Astrocyte of the hippocampus (primary cell): ENCODE measurements at regions not wholly inside any gene's neighbourhood (a gene's known extent, or its start where the extent isn't known, plus 50 kb on each side); places are given as distances from the start of the nearest gene placed in this dataset.

Experiments
- DNase-seq: peaks from one replicate; pipeline ENCODE4 v3.0.0; 2011; ENCODE audit warnings: low read depth, low spot score

DNA sequence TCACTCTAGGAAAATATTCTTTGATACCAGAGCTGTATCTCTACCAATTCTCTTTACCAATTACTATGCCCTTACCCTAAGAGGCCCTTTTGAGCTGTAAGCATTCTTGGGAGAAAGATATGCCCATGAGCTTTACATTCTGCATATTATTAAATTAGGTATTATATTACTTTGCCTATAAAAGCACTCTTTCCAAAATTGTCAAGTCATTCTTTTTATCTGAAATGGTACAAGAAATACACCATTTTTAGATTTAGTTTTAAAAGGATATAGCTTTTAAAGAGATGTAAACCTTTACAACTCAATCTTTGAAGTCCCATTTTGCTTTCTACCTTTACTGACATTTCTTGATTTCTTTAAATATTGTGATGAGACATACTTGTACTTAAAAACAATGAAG is 343.5 kb downstream of the C12orf50 start:
- DNase-seq: no peak

DNA sequence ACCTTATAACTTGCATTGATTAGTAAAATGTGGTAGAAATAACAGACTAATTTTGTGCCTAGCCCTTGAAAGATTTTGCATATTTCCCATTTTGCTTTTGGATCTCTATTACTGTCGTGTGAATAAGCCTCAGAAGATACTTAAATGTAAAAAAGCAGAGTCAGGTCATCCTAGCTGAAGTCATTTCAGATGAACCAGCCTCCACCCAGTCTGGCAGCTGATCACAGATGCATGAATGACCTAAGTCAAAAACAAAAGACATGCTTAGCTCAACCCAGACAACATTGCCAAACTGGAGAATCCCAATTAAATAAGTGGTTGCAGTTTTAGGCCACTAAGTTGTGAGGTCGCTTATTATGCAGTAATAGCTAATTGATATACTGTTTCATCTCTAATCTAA is 349.9 kb downstream of the C12orf50 start:
- no peak for DNase-seq

GRCh38 chr12:87678453-87678852 is 350.7 kb downstream of the C12orf50 start:
- DNase-seq: no peak

- no peak for DNase-seq
Observed at GRCh38 chr12:87676731-87677130, 352.5 kb downstream of the C12orf50 start.

- DNase-seq: peak; percentile 74
Observed at GRCh38 chr12:87671757-87672156, 357.4 kb downstream of the C12orf50 start.

DNA sequence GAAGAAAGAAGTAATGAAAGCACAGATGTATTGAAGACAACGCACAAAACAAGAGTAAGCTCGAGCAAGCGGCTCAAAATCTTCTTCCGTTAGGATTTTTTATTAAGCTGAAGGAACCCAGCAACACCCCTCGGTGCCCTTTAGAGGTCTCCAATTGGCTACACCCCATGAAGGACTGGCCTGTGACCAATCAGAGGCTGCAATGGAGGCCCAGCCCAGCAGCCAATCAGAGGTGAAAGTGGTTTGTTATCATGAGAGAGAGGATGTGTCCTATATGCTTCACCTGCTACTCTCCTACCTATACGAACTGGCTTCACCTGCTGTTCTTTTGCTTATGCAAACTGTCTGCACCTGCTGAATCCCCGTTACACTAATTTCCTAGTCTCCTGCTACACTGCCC is 358.8 kb downstream of the C12orf50 start:
- DNase-seq: no peak

- peak; percentile 63 for DNase-seq
Observed at GRCh38 chr12:87667378-87667777, 361.8 kb downstream of the C12orf50 start.

DNA sequence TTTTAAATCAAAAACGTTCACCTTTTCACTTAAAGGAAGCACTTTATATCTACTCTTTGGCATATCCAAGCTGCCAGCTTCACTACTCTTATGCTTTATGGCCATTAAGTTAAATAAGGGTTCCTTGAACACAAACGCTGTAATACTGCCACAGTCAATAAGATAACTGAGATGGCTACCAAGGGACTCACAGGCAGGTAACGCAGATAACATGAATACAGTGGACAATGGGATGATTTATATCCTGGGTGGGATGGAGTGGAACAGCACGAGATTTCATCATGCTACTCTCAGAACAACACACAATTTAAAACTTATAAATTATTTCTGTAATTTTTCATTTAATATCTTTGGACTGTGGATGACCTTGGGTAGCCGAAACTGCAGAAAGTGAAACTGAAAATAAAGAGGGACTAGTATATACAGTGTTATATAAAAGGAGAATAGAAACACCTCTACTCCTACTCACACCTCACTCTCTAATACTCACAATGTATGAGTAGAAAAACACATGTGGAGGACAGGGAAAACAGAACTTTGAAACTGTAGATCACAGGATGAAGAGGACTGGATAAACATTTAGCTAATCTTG is 367.3 kb downstream of the C12orf50 start:
- DNase-seq: no peak

GRCh38 chr12:87660987-87661774 is 368.0 kb downstream of the C12orf50 start:
- DNase-seq: peak; percentile 11

DNA sequence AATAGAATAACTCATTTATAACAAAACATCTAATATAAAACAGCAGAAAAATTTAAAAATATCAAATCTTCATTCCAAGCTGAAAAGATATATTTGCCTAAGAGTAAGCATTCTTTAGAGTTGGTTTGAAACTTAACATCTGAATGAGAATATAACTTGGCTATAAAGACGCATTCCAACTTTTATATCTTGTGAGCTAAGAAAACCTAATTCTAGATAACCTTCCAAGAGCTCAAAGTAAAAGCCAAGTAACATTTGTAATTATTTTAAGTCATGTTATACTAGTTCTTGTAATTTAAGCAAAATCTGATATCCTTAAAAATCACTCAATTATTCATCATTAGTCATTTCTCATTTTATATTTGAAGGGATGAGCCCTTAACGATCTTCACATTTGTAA is 368.9 kb downstream of the C12orf50 start:
- no peak for DNase-seq

- DNase-seq: no peak
Observed at GRCh38 chr12:87656311-87656710, 372.9 kb downstream of the C12orf50 start.

- DNase-seq: no peak
Observed at GRCh38 chr12:87651670-87652425, 377.4 kb downstream of the C12orf50 start.

GRCh38 chr12:87642245-87642644 is 387.0 kb downstream of the C12orf50 start:
- no peak for DNase-seq

GRCh38 chr12:87618199-87618598 is 411.0 kb downstream of the C12orf50 start:
- DNase-seq: no peak

DNA sequence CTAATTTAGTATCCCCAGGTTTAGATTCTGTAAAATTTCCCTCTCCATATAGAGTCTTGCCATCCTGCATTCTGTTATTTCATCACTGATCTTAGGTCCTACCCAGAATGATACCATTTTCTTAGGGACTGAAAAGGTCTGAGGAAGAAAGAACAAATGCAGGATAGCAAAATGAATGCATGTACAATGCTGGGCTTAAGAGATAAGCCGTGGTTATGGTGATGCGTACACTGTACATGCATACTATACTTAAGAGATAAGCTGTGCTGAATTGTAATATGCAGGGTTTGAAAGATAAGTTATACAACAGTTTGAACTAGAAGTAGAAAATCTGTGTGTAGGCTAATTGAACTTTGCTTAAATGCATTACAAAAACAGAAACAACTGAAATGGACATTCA is 416.2 kb downstream of the C12orf50 start:
- DNase-seq: no peak

DNA sequence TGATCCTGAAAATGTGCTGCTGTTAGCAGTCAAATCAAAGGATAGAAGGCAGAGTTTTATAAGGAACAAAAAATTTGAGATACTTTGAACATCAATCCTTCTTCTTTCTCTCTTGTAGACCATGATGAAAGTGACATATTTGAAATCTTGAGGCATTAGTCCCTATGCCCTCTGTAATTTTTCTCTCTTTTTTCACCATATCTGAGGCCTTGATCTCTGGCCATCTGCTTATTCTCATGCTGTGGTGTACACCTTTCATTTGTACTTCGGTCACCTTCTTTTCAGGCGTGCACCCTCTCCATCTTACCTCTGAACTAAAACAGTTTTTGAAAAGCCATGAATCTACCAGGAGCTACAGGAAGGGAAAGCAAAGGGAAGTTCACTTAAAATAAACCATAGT is 420.9 kb downstream of the C12orf50 start:
- DNase-seq: no peak

DNA sequence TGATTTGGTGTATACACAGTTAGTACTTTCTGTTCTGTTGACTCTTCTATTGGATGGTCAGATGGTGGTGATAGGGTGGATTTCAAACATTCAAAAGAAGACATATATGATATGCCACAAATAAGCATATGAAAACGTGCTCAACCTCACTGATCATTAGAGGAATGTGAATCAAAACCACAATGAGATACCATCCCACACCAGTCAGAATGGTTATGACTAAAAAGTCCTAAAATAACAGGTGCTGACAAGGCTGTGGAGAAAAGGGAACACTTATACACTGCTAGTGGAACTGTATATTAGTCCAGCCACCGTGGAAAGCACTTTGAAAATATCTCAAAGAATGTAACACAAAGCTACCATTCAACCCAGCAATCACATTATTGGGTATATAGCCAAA is 425.5 kb downstream of the C12orf50 start:
- no peak for DNase-seq

GRCh38 chr12:87599459-87599858 is 429.7 kb downstream of the C12orf50 start:
- DNase-seq: no peak

- DNase-seq: no peak
Observed at GRCh38 chr12:87597114-87597513, 432.1 kb downstream of the C12orf50 start.

GRCh38 chr12:87596636-87597035 is 432.6 kb downstream of the C12orf50 start:
- no peak for DNase-seq

- DNase-seq: no peak
Observed at GRCh38 chr12:87596134-87596533, 433.1 kb downstream of the C12orf50 start.

DNA sequence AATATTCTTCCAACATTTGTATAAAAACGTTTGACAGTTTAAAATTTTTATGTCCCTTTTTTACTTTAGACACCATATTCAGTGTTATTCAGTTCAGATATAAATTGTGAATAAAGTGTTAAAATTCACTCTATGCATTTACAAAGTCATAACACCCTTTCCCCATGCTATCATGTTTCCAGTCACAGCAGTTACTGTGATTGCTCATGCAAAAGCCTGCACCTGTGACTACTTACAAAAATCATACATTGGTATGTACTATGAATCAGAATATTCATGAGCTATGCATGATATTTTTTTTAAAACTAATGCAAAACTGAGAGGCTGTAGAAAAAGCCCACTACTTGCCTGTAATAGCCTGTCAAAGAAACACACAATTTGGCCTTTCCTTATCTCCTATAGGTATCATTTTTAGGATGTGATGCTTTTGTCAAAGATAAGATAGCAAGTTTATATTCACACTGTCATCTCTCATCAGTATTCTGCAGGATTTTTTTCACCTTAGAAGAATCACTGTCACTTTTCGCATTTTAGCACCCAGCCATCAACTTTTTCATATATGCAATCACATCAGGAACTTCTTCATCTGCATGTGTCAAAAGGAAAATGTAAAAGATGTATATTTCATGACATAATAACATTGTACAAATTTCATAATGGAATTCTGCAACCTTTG is 443.2 kb downstream of the C12orf50 start:
- DNase-seq: no peak
